Effector memory CD8-positive, alpha-beta T cell (primary cell): ENCODE measurements at regions not wholly inside any gene's neighbourhood (a gene's known extent, or its start where the extent isn't known, plus 50 kb on each side); places are given as distances from the start of the nearest gene placed in this dataset.

Experiments used
- ATAC-seq: fragments of 150-1000 bp; cut with Tn5 transposase; replicated peaks from 2 replicates; pipeline ENCODE4 v1.10.0; 2021; ENCODE audit warnings: mild to moderate bottlenecking, moderate library complexity
- DNase-seq, 3 experiments: peaks; one replicate each; pipeline ENCODE4 v3.0.0; 2021
- H3K27ac Mint-ChIP-seq, 2 donors: one replicate each; pipeline ENCODE4 v1.8.0; 2022; ENCODE audit warnings: mild to moderate bottlenecking in 2 of 2, mixed read lengths in 2 of 2, moderate library complexity in 2 of 2
- H3K27me3 Mint-ChIP-seq, 2 donors: one replicate each; pipeline ENCODE4 v1.8.0; 2022; ENCODE audit warnings: mixed read lengths in 2 of 2
- H3K36me3 Mint-ChIP-seq: one replicate; pipeline ENCODE4 v1.8.0; 2022; ENCODE audit warnings: mild to moderate bottlenecking, moderate library complexity, mixed read lengths; ENCODE audit not compliant: insufficient read depth
- H3K4me1 Mint-ChIP-seq, 2 donors: one replicate each; pipeline ENCODE4 v1.8.0; 2022; ENCODE audit warnings: low read depth in 2 of 2, mixed read lengths in 2 of 2
- H3K4me3 Mint-ChIP-seq, 2 donors: one replicate each; pipeline ENCODE4 v1.8.0; 2022; ENCODE audit warnings: mild to moderate bottlenecking in 2 of 2, mixed read lengths in 2 of 2, moderate library complexity in 2 of 2
- H3K9me3 Mint-ChIP-seq, 2 donors: one replicate each; pipeline ENCODE4 v1.8.0; 2022; ENCODE audit warnings: mixed read lengths in 2 of 2

GRCh38 chr20:4512891-4513550 is 173.2 kb upstream of the PRNP start:
- Mint-ChIP-seq H3K27ac (no peak overlapping the region), H3K27me3 (peaks cover 45 to 66% of the 10 kb centered on the region in 2 donors), H3K4me3 (no peak overlapping the region), H3K4me1 (no peaks in the 10 kb centered on the region), H3K9me3 (peaks cover 0 to 10% of the 10 kb centered on the region in 2 donors), H3K36me3 (no peaks in the 10 kb centered on the region)
- DNase-seq (no peak), ATAC-seq (no peak)

GRCh38 chr20:4511776-4512175 is 174.5 kb upstream of the PRNP start:
- DNase-seq (no peak), ATAC-seq (no peak)
- Mint-ChIP-seq H3K9me3 (peaks cover 0 to 10% of the 10 kb centered on the region in 2 donors), H3K36me3 (no peaks in the 10 kb centered on the region), H3K4me3 (no peak overlapping the region), H3K27ac (no peak overlapping the region), H3K27me3 (peaks cover 48 to 67% of the 10 kb centered on the region in 2 donors), H3K4me1 (no peaks in the 10 kb centered on the region)

- no peaks in the 10 kb centered on the region for H3K4me1 Mint-ChIP-seq
- H3K27ac Mint-ChIP-seq: no peak overlapping the region
- peaks cover 49 to 63% of the 10 kb centered on the region in 2 donors for H3K27me3 Mint-ChIP-seq
- H3K36me3 Mint-ChIP-seq: no peaks in the 10 kb centered on the region
- no peak for DNase-seq
- no peak for ATAC-seq
- H3K9me3 Mint-ChIP-seq: peaks cover 0 to 10% of the 10 kb centered on the region in 2 donors
- no peak overlapping the region for H3K4me3 Mint-ChIP-seq
Observed at GRCh38 chr20:4509825-4510522, 176.3 kb upstream of the PRNP start.

GRCh38 chr20:4508773-4509172 is 177.5 kb upstream of the PRNP start:
- DNase-seq: no peak
- no peak overlapping the region for H3K27ac Mint-ChIP-seq
- no peak for ATAC-seq
- H3K4me3 Mint-ChIP-seq: no peak overlapping the region
- peaks cover 52 to 68% of the 10 kb centered on the region in 2 donors for H3K27me3 Mint-ChIP-seq
- no peaks in the 10 kb centered on the region for H3K4me1 Mint-ChIP-seq
- peaks cover 0 to 10% of the 10 kb centered on the region in 2 donors for H3K9me3 Mint-ChIP-seq
- H3K36me3 Mint-ChIP-seq: no peaks in the 10 kb centered on the region

GRCh38 chr20:4507288-4507719 is 179.0 kb upstream of the PRNP start:
- H3K36me3 Mint-ChIP-seq: no peaks in the 10 kb centered on the region
- H3K4me1 Mint-ChIP-seq: no peaks in the 10 kb centered on the region
- H3K27ac Mint-ChIP-seq: no peak overlapping the region
- no peak for DNase-seq
- peaks cover 0 to 10% of the 10 kb centered on the region in 2 donors for H3K9me3 Mint-ChIP-seq
- no peak overlapping the region for H3K4me3 Mint-ChIP-seq
- ATAC-seq: no peak
- H3K27me3 Mint-ChIP-seq: peaks cover 54 to 74% of the 10 kb centered on the region in 2 donors

- H3K4me3 Mint-ChIP-seq: no peak overlapping the region
- DNase-seq (no peak), ATAC-seq (no peak)
- no peaks in the 10 kb centered on the region for H3K4me1 Mint-ChIP-seq
- H3K36me3 Mint-ChIP-seq: no peaks in the 10 kb centered on the region
- H3K9me3 Mint-ChIP-seq: peaks cover 1 to 4% of the 10 kb centered on the region in 2 donors
- no peak overlapping the region for H3K27ac Mint-ChIP-seq
- peaks cover 63 to 77% of the 10 kb centered on the region in 2 donors for H3K27me3 Mint-ChIP-seq
Observed at GRCh38 chr20:4504814-4505213, 181.4 kb upstream of the PRNP start.

GRCh38 chr20:4502756-4503155 is 183.5 kb upstream of the PRNP start:
- Mint-ChIP-seq H3K27me3 (peaks cover 80 to 86% of the 10 kb centered on the region in 2 donors), H3K9me3 (peaks cover 0 to 1% of the 10 kb centered on the region in 2 donors), H3K27ac (no peak overlapping the region), H3K36me3 (no peaks in the 10 kb centered on the region), H3K4me1 (no peaks in the 10 kb centered on the region), H3K4me3 (no peak overlapping the region)
- ATAC-seq (no peak), DNase-seq (no peak)

- ATAC-seq (no peak), DNase-seq (no peak)
- Mint-ChIP-seq H3K27me3 (peaks cover 42 to 67% of the 10 kb centered on the region in 2 donors), H3K36me3 (no peaks in the 10 kb centered on the region), H3K9me3 (peaks cover 0 to 1% of the 10 kb centered on the region in 2 donors), H3K4me3 (no peak overlapping the region), H3K27ac (no peak overlapping the region), H3K4me1 (no peaks in the 10 kb centered on the region)
Observed at GRCh38 chr20:4493386-4493785, 192.9 kb upstream of the PRNP start.

GRCh38 chr20:4491643-4492042 is 194.6 kb upstream of the PRNP start:
- H3K9me3 Mint-ChIP-seq: peaks cover 0 to 1% of the 10 kb centered on the region in 2 donors
- peaks cover 50 to 69% of the 10 kb centered on the region in 2 donors for H3K27me3 Mint-ChIP-seq
- no peaks in the 10 kb centered on the region for H3K36me3 Mint-ChIP-seq
- no peaks in the 10 kb centered on the region for H3K4me1 Mint-ChIP-seq
- DNase-seq (no peak), ATAC-seq (no peak)
- H3K4me3 Mint-ChIP-seq: no peak overlapping the region
- no peak overlapping the region for H3K27ac Mint-ChIP-seq

- DNase-seq (no peak), ATAC-seq (no peak)
- Mint-ChIP-seq H3K9me3 (peaks cover 0 to 1% of the 10 kb centered on the region in 2 donors), H3K4me1 (no peaks in the 10 kb centered on the region), H3K36me3 (no peaks in the 10 kb centered on the region), H3K27me3 (peaks cover 57 to 78% of the 10 kb centered on the region in 2 donors), H3K4me3 (no peak overlapping the region), H3K27ac (no peak overlapping the region)
Observed at GRCh38 chr20:4490606-4491280, 195.5 kb upstream of the PRNP start.

GRCh38 chr20:4490045-4490444 is 196.2 kb upstream of the PRNP start:
- DNase-seq: no peak
- no peaks in the 10 kb centered on the region for H3K36me3 Mint-ChIP-seq
- peaks cover 0 to 1% of the 10 kb centered on the region in 2 donors for H3K9me3 Mint-ChIP-seq
- ATAC-seq: no peak
- no peaks in the 10 kb centered on the region for H3K4me1 Mint-ChIP-seq
- no peak overlapping the region for H3K4me3 Mint-ChIP-seq
- peaks cover 56 to 80% of the 10 kb centered on the region in 2 donors for H3K27me3 Mint-ChIP-seq
- H3K27ac Mint-ChIP-seq: no peak overlapping the region

GRCh38 chr20:4488407-4489339 is 197.6 kb upstream of the PRNP start:
- ATAC-seq (no peak), DNase-seq (no peak)
- Mint-ChIP-seq H3K27ac (no peak overlapping the region), H3K9me3 (peaks cover 0 to 1% of the 10 kb centered on the region in 2 donors), H3K4me1 (no peaks in the 10 kb centered on the region), H3K36me3 (no peaks in the 10 kb centered on the region), H3K27me3 (peaks cover 61 to 80% of the 10 kb centered on the region in 2 donors), H3K4me3 (no peak overlapping the region)
